ENCODE measurements at regions not wholly inside any gene's neighbourhood (a gene's known extent, or its start where the extent isn't known, plus 50 kb on each side); places are given as distances from the start of the nearest gene placed in this dataset.

DNA sequence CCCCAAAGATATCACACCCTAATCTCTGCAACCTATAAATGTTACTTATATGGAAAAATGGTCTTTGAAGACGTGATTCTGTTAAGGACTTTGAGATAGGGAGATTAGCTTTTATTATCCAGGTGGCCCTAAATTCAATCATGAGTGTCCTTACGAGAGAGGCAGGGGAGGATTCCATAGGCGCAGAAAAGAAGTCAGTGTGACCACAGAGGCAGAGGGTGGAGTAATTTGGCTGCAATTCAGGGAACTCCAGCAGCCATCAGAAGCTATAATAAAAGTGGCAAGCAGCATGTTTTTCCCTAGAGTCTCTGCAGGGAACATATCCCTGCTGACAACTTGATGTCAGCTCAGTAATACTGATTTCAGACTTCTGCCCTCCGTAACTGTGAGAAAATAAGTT lies 315.2 kb upstream of the ROBO2 start:
- TF ChIP-seq POLR2A (IDR thresholded peaks at IDR 0.05; ENCODE audit: low read length), result no peak
- TF ChIP-seq GATA1 (IDR thresholded peaks at IDR 0.05; ENCODE audit: low read depth, low read length), result no peak

All from erythroblast (primary cell).